ENCODE measurements at regions not wholly inside any gene's neighbourhood (a gene's known extent, or its start where the extent isn't known, plus 50 kb on each side); places are given as distances from the start of the nearest gene placed in this dataset.
"Not testable (repeated sequence)": the region's sequence is repeated elsewhere in the genome, so short reads cannot be mapped to it uniquely, and the experiment has no call there.

- DNase-seq (ENCODE audit: low read depth in 1 of 2, low spot score in 1 of 2) = no peak
- H3K4me3 ChIP-seq = no peak overlapping the region
- no peak for TF ChIP-seq CTCF (IDR thresholded peaks at IDR 0.05; ENCODE audit: low read depth, low read length)
- H3K27ac ChIP-seq = no peak overlapping the region
- no peaks in the 10 kb centered on the region for H3K9me3 ChIP-seq (ENCODE audit: low read depth)
- no peaks in the 10 kb centered on the region for H3K36me3 ChIP-seq
- no peaks in the 10 kb centered on the region for H3K27me3 ChIP-seq
- H3K4me1 ChIP-seq (ENCODE audit: low read depth) = peaks cover 32% of the 10 kb centered on the region
Observed at GRCh38 chr19:33866696-33867095, 70.0 kb downstream of the KCTD15 start.

- Histone ChIP-seq H3K9me3 (ENCODE audit: low read depth) (no peaks in the 10 kb centered on the region), H3K4me3 (no peak overlapping the region), H3K36me3 (no peaks in the 10 kb centered on the region), H3K27ac (peak overlapping the region; percentile 26), H3K27me3 (no peaks in the 10 kb centered on the region), H3K4me1 (ENCODE audit: low read depth) (peaks cover 35% of the 10 kb centered on the region)
- DNase-seq (ENCODE audit: low read depth in 1 of 2, low spot score in 1 of 2) = peak in 1 of 2 donors; percentile 3
- TF ChIP-seq CTCF (IDR thresholded peaks at IDR 0.05; ENCODE audit: low read depth, low read length) = no peak
Observed at GRCh38 chr19:33868076-33868735, 71.5 kb downstream of the KCTD15 start.

- no peak for TF ChIP-seq CTCF (IDR thresholded peaks at IDR 0.05; ENCODE audit: low read depth, low read length)
- no peaks in the 10 kb centered on the region for H3K36me3 ChIP-seq
- DNase-seq (ENCODE audit: low read depth in 1 of 2, low spot score in 1 of 2) = peak; percentile 30 to 51
Observed at GRCh38 chr19:33868788-33869412, 72.2 kb downstream of the KCTD15 start.

GRCh38 chr19:33870298-33870932, 73.7 kb downstream of the KCTD15 start:
- H3K9me3 ChIP-seq (ENCODE audit: low read depth); H3K27me3 ChIP-seq; H3K27ac ChIP-seq; DNase-seq (ENCODE audit: low read depth in 1 of 2, low spot score in 1 of 2); H3K36me3 ChIP-seq; H3K4me3 ChIP-seq: not testable (repeated sequence)
- H3K4me1 ChIP-seq (ENCODE audit: low read depth) = peaks cover 42% of the 10 kb centered on the region

More at GRCh38 chr19:33868788-33869412, 72.2 kb downstream of the KCTD15 start:
- Histone ChIP-seq H3K4me3 (no peak overlapping the region), H3K4me1 (ENCODE audit: low read depth) (peaks cover 31% of the 10 kb centered on the region), H3K27me3 (no peaks in the 10 kb centered on the region), H3K9me3 (ENCODE audit: low read depth) (no peaks in the 10 kb centered on the region), H3K27ac (peak overlapping the region; percentile 36)

GRCh38 chr19:33871605-33872004, 74.9 kb downstream of the KCTD15 start:
- H3K4me1 ChIP-seq (ENCODE audit: low read depth) = peaks cover 47% of the 10 kb centered on the region
- no peak for TF ChIP-seq CTCF (IDR thresholded peaks at IDR 0.05; ENCODE audit: low read depth, low read length)
- H3K27ac ChIP-seq = no peak overlapping the region

More at GRCh38 chr19:33871605-33872004, 74.9 kb downstream of the KCTD15 start:
- Histone ChIP-seq H3K4me3 (no peak overlapping the region), H3K27me3 (no peaks in the 10 kb centered on the region), H3K36me3 (no peaks in the 10 kb centered on the region), H3K9me3 (ENCODE audit: low read depth) (no peaks in the 10 kb centered on the region)
- DNase-seq (ENCODE audit: low read depth in 1 of 2, low spot score in 1 of 2) = no peak
